GM19240 (cell line): ENCODE measurements at regions not wholly inside any gene's neighbourhood (a gene's known extent, or its start where the extent isn't known, plus 50 kb on each side); places are given as distances from the start of the nearest gene placed in this dataset.
"Not testable (repeated sequence)": the region's sequence is repeated elsewhere in the genome, so short reads cannot be mapped to it uniquely, and the experiment has no call there.

Source experiments
- DNase-seq: peaks from one replicate; pipeline ENCODE4 v3.0.0; 2011; ENCODE audit warnings: low spot score; ENCODE audit not compliant: insufficient read length

DNA sequence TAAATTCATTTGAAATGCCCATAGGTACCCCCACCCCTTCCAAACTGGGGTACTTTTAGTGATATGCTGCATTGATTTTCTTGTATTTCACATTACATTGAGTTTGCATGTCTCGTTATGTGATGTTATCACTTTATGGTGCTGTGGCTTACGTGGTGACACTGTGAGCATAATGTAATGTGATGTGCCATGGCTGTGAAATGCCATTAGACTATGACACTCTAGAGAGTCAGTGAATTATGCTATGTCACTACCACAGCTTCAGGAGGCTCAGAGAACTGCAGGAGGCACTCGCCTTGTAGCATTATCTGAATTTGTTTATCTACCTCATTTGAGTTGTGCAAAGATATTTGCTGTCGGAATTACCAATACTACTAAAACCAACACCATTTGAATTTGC, 590.1 kb upstream of the SLC10A2 start:
- DNase-seq: no peak

DNA sequence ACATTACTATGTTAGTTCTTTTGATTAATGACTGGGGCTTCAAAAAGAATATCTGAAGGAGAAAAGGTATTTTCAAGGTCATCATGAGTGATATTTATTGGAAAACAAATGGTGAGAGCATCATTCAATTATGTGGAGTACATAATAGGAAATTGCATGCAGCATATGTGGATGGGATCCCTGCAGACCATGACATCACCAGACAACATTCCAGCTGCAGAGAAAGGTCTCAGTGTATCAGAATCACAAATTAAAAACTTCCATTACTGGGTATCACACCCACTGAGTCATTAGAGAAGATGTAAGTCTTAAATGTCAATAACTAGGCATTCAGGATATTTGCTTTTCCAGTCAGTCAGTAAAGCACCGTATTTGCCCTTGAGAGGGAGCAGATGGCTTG, 574.4 kb upstream of the SLC10A2 start:
- no peak for DNase-seq

DNA sequence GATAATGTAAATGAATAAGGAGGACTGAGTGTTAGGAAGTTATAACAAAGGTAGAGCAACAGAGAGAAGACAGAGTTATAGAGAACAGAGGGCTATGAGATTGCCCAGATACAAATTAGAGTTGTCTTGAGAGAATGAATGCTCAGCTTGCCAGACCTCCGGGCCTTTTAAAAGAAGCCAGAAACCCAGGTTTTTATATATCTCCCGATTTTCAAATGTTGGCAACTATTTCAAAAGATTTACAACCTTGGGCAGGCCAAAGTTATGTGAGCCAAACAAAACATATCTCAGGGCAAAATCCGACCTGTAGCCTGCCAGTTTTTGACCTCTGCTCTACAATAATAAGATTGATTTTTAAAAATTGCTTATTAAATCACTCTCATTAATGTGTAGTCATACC, 573.1 kb upstream of the SLC10A2 start:
- DNase-seq: no peak

DNA sequence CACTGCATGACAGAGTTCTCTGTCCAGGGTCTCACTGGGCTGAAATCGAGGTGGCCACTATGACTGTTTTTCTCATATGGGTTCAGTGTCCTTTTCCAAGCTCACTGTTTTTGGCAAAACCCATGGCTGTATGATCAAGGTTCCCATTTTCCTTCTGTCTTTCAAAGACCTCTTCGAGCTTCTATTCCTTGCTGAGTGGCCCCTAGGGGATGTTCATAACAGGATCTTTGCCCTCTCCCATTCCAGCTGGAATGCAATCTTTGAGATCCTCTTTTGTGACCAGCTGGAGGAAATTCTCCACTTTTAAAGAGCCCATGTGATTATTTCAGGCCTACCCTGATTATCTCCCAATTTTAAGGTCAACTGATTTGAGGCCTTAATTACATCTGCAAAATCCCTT, 572.5 kb upstream of the SLC10A2 start:
- DNase-seq: no peak

DNA sequence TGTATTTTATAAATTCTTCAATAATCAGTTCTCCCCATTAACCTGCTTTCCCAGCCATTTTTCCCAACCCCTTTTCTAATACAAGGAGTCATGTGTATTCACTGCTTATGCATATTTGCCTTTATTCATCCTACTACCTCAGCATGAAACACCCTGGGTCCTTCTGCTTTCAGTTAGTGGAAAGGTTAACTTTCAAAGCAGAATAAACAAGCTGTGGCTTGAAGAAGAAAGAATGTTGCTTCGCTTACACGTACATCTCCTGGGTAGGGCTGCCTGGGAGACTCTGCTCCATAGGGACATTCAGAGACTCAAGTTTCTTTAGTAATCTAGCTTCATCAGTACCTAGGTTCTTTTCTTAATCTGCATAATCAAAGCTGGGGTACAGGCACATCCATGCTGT, 567.8 kb upstream of the SLC10A2 start:
- DNase-seq: no peak

DNA sequence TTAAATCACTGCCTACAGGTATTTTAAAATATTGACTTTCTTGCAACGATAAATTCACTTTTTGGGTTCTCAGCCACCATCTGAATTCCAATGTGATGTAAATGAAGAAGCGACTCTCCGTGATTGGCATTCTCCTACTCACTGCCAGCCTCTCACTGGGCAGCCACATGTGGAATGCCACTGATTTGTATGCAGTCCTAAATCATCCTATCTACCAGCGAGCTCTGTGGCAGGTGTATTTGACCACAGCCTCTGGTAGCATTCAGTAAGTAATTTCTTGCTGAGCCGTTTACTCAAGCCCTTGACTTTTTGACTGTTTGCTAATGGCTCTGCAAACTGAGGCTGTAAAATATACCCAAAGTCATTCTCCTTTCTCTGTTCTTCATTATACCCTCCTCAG, 559.0 kb upstream of the SLC10A2 start:
- no peak for DNase-seq

DNA sequence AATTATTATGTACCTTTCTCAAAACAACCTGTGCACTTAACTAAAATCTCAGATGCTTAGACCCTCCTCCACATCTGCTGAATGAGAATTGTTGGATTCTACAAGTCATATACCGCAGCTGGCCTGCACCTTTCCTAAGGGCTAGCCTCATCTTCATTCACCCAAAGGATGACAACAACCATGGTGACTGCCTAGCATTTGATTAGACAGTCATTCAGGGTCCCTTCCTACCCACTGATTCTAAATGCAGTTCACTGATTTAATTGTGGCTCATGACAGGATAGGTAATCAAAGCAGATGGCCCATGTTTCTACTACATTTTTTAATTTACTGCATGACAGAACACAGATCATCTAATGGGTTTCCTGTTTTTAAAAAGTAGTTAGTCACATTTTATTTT, 551.9 kb upstream of the SLC10A2 start:
- DNase-seq: no peak

DNA sequence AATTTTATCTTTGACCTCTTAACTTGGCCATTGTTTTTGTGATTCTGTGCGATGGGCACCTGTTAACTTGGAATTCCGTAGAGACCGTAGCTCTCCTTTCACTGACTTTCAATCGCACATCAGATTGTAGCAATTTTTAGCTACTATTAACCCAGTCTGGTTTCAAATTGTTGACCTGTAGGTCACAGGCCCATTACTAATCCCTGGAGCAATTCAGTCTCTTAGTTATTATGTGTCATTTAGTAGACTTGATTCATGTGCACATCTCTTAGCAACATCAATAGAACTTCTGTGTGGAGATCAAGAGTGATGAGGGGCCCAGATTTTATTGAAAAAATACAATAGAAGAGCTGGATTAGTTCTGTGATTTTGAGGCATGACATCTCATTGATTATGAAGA, 549.6 kb upstream of the SLC10A2 start:
- no peak for DNase-seq

DNA sequence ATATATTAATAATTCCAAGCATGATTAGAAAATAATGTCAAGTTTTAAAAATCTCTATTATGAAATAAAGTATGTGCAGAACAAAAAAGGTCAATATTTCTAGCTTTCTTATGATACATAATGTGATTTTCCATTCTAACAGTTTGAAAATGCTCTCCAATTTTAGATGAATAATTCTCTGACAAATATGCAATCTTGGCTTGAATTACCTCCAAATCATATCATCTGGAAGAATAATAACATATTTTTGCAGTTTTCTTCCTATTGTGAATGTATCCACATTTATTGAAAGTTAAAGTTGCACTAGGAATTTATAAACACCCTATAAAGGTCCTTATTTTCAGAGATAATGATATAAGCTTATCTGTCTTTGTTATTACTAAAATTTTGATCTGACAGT, 548.5 kb upstream of the SLC10A2 start:
- DNase-seq: no peak

DNA sequence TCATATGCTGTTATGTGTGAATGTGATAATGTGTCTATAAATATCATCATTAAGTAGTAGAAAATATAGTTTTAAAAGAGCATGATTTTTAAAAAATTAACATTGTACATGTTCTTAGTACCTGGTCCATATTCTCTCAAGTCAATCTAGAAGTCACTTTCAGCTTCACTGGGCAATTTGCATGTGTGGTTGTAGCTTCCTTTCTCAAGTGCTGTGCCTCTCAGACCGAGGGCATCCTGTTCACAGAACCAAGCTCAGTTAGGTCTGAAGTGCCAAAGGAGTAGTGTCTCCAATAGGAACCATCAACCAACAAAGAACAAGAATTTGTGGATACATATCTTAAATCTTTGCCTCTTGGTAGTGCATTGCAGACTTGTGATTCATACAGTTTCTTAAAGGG, 541.8 kb upstream of the SLC10A2 start:
- no peak for DNase-seq

DNA sequence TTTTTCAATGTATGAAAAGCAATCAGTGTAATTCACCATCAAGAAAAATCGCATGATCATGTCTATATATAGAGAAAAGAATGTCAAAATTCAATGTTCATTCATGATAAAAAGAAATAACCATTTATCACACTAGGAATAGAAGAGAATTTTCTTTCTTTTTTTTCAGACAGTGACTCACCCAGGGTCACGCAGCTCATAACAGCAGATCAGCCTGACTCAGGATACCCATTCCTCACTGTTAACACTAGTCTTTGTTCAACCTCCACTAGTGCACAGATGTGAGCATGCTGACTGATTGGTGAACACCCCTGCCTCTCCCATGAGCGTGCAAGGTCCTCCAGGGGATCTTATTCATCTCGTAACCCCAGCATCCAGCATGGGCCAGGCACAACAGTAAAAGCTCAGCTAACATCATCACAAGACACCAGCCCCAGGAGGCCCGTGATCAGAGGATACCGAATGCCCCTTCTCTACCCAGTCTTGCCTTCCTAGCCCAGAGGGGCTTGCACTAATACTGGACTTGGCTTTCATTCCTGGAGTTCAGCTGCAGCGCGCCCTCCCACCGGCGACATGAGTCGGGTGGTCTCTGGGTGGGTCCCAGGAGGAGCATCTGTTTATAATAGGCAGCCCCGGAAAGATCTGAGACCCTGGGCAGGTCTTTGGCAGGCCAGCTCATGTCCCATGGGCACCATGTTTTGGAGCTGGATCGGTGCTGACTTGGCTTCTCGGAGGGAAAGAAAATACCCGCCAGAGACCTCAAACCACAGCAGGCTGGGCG, 539.5 kb upstream of the SLC10A2 start:
- no peak for DNase-seq

DNA sequence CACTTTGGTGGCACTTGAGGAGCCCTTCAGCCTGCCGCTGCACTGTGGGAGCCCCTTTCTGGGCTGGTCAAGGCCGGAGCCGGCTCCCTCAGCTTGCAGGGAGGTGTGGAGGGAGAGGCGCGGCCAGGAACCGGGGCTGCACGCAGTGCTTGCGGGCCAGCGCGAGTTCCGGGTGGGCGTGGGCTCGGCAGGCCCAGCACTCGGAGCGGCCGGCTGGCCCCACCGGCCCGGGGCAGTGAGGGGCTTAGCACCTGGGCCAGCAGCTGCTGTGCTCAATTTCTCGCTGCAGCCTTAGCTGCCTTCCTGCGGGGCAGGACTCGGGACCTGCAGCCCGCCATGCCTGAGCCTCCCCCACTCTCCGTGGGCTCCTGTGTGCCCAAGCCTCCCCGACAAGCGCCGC, 533.7 kb upstream of the SLC10A2 start:
- not testable (repeated sequence) for DNase-seq

DNA sequence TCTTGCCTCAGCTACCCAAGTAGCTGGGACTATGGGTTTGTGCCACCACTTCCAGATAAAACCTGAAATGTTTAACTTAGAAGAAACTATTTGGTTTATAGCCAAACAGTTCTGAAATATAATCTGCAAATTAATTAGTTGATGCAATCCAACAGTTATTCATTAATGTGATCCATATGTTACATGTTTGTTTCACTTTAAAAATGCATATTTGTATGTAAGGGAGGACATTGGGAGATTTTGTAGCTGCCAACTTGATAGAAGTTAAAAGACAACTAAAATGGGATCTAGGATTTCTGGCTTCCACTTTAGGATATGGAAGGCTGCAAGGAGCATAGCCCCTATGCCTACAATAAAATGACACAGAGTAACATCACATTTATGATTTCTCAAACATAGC, 532.5 kb upstream of the SLC10A2 start:
- no peak for DNase-seq

DNA sequence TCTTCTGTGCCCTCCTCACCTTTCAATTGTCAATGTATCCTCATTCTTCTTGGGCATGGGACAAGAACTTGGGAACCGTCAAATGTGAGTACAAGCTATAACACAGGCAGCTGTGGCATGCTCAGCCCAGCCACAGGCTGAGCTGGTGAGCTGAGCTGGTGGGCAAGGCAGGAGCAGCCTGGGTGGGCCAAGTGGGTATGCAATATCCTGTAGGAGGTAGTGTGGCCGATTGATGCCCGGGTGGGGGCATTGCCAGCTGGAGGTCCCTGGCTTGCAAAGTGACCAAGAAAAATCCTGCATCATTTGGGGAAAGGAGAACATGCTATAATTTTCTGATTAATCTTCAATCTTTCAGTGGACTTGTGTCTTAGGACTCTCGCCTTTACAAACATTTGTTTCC, 507.2 kb upstream of the SLC10A2 start:
- DNase-seq: no peak

DNA sequence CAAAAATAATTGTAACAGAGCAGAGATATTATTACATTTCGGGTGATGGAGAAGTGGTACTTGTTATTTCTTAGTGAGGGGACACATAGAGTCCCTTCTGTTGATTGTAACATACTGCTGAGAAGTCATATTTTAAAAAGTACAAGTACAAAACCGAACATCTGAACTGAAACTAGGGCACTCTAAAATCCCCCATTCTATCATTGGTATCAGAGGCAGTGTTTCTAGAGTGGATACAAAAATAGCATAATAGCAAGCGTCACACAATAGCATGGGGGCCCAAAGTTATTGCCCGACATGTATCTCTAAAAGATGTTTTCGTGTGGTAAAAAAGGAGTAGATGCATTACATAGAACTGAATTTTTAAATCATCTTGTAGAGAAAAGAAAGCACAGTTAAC, 502.1 kb upstream of the SLC10A2 start:
- DNase-seq: no peak

DNA sequence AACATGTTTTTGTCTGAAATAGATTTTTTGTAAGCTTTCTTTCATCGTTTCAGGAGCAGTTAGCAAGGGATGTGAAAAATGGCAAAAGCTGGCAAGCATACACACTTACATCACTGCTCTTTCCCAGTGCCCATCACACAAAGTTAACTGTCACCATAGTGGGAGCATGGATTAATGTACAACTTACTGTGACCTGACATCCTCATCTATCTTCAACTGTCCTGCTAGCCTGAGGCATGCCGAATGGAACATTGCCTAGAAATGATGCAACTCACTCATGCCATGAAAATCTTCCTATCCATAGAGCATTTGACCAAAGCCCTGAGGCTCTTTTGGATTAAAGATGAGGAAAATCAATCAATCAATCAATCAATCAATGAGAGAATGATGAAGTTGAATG, 491.7 kb upstream of the SLC10A2 start:
- DNase-seq: no peak

DNA sequence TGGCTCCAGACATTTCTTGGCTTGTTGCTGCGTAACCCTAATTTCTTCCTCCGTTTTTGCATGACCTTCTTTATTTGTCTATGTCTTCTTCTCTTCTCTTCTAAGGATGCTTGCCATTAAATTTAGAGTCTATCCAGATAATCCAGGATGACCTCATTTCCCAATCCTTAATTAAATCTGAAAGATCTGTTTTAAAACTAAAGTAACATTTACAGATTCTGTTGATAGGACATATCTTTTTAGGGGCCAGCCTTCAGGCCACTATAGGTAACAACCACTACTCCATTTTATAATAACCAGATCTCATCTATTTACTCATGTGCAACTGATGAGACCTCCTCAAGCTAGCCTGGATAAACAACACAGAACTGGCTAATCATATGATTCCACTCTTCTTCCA, 490.5 kb upstream of the SLC10A2 start:
- DNase-seq: no peak

DNA sequence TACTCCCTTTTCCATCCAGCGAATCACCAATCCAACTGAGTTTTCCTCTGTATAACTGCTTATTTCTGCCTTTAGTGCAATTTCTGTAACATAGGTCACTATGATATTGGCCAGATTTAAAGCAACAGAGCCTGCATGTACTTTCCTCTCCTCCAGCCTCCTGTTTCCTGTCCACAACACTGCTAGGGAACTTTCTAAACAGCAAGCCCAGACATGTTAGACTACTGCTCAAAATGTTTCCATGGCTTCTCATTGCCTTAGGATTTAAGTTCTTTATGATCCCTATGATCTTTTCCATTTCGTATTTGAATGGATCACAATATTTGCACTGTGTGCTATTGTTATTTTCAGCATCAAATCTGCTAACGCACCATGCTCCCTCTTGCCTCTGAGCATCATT, 481.7 kb upstream of the SLC10A2 start:
- no peak for DNase-seq

DNA sequence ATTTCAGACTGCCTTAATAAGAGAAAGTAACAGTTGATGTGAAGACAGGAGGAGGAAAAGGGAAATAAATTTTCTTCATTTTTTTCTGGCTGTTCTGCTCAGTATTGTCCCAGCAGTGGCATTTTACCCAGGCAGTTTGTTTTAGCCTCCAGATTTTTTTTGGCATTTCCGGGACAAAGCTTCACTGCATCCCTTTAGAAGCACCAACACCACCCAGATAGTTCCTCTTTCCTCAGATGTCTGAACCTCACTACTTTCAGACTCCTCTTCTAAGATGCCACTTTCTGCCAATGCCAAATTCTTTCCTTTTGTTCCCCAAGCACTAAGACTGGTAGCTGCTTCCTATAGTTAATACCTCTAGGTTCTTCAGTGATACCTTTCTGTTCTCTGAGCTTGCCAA, 480.1 kb upstream of the SLC10A2 start:
- DNase-seq: no peak

DNA sequence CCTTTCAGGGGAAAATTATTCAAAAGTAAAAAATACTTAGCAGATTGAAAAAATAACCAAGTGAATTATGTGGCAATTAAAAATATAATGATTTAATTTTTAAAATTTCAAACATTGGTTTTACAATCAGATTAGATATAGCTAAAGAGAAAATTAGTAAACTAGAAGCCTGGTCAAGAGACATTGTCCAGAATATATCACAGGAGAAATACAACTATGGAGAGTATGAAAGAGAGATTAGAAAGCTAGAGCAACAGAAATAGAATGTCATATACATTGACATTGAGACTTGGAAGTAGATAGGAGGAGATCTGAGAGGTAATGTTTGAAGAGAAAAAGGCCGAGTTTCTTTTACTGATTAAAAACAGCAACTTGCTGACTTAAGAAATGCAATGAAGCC, 476.4 kb upstream of the SLC10A2 start:
- DNase-seq: no peak

DNA sequence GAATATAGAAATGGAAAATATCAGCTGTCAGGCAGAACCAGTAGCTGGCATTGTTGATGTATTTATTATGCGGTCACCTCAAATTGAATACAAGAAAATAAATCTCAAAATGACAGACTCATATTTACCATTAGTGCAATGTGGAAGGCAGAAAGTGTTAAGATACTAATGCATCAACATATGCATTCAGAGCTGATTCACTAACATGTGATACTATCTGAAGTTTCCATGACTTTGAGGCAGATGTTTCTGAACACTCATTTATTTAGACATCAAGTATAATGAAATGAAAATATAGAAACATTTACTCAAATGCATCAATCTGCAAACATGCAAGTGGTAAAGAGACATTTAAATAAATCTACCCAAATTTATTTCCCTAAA, 474.2 kb upstream of the SLC10A2 start:
- no peak for DNase-seq

DNA sequence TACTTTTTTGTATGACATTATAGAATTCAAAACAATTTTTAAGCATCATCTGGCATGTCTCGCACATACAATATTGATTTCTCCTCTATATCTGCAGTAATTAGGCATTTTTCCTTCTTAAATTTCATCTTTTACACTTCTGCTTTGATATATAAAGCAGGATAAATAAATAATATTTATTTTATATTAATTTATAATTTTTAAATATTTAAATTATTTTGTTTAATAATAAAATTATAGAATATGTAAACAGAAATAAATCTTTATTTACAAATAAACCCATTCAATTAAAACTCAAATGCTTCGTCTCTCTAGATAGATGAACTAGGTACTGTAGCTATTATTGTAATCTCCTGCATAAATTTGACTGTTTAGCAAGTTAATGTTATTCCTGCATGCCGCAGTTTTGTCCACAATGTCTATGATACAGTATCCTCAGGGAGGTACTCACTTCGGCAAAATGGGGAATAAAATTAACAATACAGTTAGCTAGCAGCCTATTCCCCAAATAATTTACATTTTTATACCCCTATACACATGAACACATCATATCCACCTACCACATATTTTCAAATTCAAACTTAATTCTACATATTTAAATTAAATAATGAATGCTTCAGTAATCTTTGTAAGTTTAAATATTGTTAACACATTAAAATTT, 473.6 kb upstream of the SLC10A2 start:
- DNase-seq: no peak

DNA sequence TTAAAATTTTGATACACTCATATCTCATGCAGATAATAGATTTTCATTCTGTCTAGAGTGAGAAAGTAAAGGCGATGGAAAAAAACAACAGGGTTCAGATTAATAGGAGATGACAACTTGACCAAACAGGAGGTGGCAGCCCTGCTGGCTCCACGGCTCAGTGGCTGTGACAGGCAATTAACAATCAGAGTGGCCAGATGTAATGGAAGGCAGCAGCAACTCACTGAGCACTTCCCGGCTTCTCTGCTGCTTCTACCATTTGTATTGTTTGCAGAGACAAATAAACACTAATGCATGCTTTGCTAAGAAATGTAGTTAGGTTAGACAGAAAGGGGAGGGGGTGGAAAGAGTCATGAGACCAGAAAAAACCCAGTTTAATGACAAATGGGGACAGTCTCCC, 473.0 kb upstream of the SLC10A2 start:
- DNase-seq: no peak
